CD4-positive, alpha-beta T cell treated with Interleukin-2 at 100 ng/mL for 4 hours (primary cell): ENCODE measurements at regions not wholly inside any gene's neighbourhood (a gene's known extent, or its start where the extent isn't known, plus 50 kb on each side); places are given as distances from the start of the nearest gene placed in this dataset.

Experiments used
- DNase-seq: peaks from one replicate; pipeline ENCODE4 v3.0.0-alpha.2; 2020; ENCODE audit warnings: low spot score

DNA sequence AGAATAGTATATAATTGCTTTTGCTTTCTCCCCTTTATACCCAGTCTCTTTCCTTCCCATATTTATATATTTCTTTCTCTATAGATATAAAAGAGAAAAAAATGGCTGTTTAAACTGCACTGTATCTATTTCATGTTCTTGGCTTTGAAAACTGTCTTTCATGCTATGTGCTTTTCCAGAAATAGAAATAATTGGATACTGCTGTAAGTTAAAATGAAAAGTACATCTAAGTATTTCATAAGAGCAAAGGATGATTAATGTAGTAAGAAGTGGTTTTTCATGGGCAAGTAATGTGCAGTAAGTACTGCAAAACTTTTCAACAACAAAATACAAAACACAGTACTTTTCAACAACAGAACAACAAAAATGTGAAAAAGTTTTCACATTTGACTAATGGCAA, 237.9 kb downstream of the SNCA start:
- DNase-seq, result no peak

- no peak for DNase-seq
These were observed 238.4 kb downstream of the SNCA start for GRCh38 chr4:89598602-89599001.

DNA sequence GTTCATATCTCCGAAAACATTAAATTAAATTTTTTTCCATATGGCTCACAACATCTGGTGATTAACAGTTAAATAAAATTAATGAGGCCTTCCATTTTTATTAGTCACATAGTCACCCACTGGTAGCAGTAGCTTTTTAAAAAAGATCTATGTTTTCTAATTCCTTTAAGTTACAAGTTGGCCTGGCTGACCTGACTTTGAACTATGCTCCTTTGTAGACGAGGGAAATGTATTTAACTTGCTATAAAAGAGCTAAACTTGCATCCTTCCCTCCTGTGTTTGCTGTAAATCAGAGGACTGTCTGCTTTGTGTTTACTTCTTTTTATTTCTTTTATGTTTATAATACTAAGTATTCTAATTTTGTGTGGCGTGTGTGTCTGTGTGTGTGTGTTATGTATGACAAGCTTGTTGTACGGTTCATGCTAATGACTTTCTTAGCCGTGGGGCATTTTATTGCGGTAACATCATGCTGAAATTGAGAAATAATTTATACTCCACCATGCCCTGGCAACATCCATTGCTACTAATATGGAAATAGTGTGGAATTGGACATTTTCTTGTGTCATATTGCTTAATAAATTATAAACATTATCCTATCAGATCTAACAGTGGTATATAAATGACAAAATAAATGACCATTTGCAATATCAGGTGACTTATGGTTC, 241.7 kb downstream of the SNCA start:
- no peak for DNase-seq

DNA sequence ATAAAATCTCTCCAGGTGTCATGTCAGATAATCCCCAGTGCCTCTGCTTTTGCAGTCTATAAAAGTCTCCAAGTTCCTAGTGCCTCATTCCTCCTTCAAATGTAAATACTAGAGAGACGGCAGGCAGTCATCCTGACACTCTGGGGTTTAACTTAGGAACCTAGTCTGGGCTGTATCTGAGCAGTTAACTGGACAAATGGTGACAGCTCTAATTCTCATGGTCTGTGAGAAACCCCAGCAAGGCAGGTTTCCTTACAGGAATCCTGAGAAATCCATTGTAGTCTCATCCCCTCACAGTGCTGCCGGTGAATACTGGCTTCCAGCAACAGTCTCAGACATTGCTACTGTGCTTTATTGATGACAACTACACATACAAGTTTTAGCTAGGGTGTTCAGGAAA, 246.8 kb downstream of the SNCA start:
- DNase-seq, result no peak

DNA sequence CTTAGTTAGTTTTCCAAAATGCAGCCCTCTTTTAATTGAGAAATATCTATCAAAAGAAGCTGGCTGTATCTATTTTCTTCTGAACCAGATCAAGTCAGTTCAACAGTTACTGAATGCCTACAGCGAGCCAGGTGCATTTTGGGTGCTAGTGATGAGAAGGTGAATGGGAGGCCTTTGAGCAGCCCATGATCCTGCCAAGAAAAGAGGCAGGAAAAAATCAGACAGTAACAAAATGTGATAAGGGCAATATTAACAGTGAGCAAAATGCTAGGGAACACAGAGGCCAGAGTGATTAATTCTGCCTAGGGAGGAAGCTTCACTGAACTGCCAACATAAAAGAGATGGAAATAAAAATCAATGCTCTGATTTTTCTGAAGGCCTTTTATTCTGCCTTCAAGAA, 248.5 kb downstream of the SNCA start:
- no peak for DNase-seq

DNA sequence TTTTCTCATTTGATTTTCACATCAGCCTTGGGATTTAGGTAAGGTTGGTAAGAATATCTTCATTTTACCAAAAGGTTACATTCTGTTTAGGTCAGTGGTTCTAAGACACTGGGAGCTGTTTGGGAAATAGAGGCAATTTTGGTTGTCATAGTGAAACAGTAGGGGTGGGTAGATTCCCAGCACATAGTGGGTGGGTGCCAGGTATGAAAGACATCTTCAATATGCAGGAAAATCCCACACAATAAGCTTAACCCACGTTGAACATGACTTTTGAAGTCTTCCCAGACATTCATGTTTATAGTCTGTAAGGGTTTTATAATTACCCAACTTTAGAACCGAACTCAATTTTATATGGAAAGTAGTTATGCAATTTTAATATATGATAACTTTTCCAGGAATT, 249.6 kb downstream of the SNCA start:
- no peak for DNase-seq

GRCh38 chr4:89586864-89587263, 250.1 kb downstream of the SNCA start:
- no peak for DNase-seq

DNA sequence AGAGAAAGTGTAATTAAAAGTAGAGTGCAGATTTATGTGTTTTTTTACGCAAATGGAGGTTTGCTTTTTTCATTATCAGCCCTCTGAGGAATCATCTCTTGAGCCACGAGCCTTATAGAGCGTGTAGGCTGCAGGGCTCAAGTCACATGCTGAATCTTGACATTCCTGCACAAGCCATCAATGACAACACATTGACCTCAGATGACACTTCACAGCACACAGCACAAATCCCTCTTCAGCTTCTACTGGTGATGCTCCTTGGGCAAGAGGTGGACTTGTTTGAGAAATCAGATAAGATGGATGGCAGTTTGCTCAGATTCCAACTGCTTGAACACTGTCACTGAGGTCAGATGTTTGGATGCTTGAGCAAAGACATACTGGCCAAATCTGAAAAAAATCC, 250.6 kb downstream of the SNCA start:
- no peak for DNase-seq

GRCh38 chr4:89582756-89583505, 254.0 kb downstream of the SNCA start:
- no peak for DNase-seq

GRCh38 chr4:89579771-89580170, 257.2 kb downstream of the SNCA start:
- DNase-seq, result no peak

DNA sequence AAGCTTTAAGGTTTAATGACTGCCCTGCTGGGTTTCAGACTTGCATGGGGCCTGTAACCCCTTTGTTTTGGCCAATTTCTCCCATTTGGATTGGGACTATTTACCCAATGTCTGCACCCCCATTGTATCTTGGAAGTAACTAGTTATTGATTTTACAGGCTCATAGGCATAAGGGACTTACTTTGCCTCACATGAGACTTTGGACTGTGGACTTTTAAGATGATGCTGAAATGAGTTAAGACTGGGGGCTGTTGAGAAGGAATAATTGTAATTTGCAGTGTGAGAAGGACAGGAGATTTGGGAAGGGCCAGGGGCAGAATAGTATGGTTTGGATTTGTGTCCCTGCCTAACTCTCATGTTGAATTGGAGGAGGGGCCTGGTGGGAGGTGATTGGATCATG, 260.7 kb downstream of the SNCA start:
- no peak for DNase-seq

DNA sequence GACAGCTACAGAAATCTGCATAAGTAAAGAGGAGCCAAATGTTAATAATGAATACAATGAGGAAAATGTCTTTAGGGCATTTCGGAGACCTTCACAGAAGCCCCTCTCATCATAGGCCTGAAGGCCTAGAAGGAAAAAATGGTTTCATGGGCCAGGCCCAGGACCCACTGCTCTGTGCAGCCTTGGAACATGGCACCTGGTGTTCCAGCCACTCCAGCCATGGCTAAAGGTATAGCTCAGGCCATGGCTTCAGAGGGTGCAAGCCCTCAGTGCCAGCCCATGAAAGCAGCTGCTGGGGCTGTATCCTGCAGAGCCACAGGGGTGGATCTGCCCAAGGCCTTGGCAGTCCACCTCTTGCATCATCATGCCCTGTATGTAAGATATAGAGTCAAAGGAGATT, 261.1 kb downstream of the SNCA start:
- DNase-seq, result no peak

DNA sequence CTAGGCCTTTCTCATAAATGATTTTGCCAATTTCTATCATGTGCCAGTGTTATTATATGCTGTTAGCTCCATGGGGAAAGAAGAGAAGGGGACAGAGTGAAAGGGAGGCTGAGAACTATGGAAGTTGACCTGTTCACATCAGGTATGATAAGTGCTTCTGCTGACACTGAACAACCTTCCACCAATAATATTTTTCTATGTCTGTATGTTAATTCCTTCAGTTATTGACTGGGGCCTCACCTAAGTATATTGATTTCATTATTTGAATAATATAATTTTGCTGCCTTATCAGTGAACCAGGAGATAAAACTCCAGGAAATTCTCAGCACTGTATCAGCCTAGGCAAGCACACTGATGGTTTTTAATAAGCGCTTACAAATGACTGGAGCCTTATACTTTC, 262.8 kb downstream of the SNCA start:
- DNase-seq, result no peak

- DNase-seq, result no peak
These were observed 263.3 kb downstream of the SNCA start for GRCh38 chr4:89573656-89574055.

- no peak for DNase-seq
These were observed 264.6 kb downstream of the SNCA start for GRCh38 chr4:89572224-89572858.

GRCh38 chr4:89570931-89571330, 263.3 kb upstream of the GPRIN3 start:
- DNase-seq, result no peak

- no peak for DNase-seq
These were observed 260.3 kb upstream of the GPRIN3 start for GRCh38 chr4:89567936-89568335.

GRCh38 chr4:89563431-89563830, 255.8 kb upstream of the GPRIN3 start:
- DNase-seq, result no peak

- DNase-seq, result no peak
These were observed 255.1 kb upstream of the GPRIN3 start for GRCh38 chr4:89562746-89563145.

DNA sequence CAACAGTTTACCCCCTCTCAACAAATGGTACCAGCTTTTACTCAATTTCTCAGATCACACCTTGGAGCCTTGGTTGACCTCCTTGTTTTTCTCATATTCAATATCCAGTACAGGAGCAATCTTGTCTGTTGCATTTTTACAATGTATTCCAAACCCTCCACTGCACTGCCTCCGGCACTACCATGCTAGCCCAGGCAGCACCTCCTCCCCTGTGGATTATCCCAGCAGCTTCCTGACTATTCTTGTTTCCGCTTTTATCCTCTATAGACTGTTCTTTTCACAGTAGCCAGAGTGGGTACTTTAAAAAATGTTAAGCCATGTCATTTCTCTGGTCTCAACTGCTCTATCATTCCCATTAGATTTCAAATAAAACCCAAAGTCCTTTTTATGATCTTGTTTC, 253.4 kb upstream of the GPRIN3 start:
- no peak for DNase-seq

- no peak for DNase-seq
These were observed 250.5 kb upstream of the GPRIN3 start for GRCh38 chr4:89558147-89558546.

GRCh38 chr4:89556601-89557305, 249.2 kb upstream of the GPRIN3 start:
- DNase-seq, result no peak

GRCh38 chr4:89551191-89551590, 243.6 kb upstream of the GPRIN3 start:
- DNase-seq, result no peak
